Sigmoid colon (tissue), 4 donors: ENCODE measurements at regions not wholly inside any gene's neighbourhood (a gene's known extent, or its start where the extent isn't known, plus 50 kb on each side); places are given as distances from the start of the nearest gene placed in this dataset.

Experiments used
- EP300 ChIP-seq, 4 donors: sonication (generic); formaldehyde crosslinking; IDR thresholded peaks; one replicate each; pipeline ENCODE4 v1.6.1; 2017; ENCODE audit warnings: antibody characterized with exemption in 4 of 4
- POLR2A ChIP-seq, 2 donors: fragments of 450-650 bp; IDR thresholded peaks; one replicate each; pipeline ENCODE4 v1.6.1; 2016; ENCODE audit warnings: antibody characterized with exemption in 2 of 2, mild to moderate bottlenecking in 2 of 2, moderate library complexity in 2 of 2
- POLR2AphosphoS5 ChIP-seq, 4 donors: sonication (generic); formaldehyde crosslinking; IDR thresholded peaks; one replicate each; pipeline ENCODE4 v1.6.1; 2017; ENCODE audit warnings: antibody characterized with exemption in 4 of 4
- TF ChIP-seq, protein P1 (sequence below), 4 experiments: fragments of 450-650 bp in 3 of 4; fragments of 200-600 bp in 1 of 4; IDR thresholded peaks; one replicate each; pipeline ENCODE4 v1.5.1; 2016 to 2019; ENCODE audit warnings: antibody characterized with exemption in 4 of 4, mild to moderate bottlenecking in 3 of 4, moderate library complexity in 2 of 4

DNA sequence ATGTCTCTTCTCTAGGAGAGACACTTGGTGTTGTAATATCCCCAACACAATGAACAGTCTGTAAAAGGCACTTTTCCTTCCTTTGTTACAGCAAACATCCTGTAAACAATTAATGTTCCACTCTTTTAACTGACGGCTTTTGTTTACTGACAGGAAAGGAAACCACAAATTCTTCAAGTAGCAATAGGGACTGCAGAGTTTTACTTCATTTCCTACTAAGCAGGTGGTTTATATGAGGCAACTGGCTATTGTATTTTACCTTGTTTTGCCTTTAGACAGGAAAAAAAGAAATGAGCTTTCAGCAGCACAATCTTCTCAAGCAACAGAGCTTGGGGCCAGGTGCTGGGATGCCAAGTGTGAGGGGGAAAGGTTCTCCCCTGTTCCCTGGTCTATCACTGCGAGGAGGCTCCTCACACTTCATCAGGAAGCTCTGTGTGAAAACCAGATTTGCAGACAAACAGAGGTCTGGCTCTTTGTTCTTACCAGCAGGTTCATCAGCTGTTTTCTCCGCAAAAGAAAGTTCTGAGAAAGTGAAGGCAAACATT lies 51.2 kb downstream of the SIPA1L2 start:
- TF ChIP-seq POLR2AphosphoS5 (IDR thresholded peaks at IDR 0.05), result no peak
- TF ChIP-seq, protein P1, sequence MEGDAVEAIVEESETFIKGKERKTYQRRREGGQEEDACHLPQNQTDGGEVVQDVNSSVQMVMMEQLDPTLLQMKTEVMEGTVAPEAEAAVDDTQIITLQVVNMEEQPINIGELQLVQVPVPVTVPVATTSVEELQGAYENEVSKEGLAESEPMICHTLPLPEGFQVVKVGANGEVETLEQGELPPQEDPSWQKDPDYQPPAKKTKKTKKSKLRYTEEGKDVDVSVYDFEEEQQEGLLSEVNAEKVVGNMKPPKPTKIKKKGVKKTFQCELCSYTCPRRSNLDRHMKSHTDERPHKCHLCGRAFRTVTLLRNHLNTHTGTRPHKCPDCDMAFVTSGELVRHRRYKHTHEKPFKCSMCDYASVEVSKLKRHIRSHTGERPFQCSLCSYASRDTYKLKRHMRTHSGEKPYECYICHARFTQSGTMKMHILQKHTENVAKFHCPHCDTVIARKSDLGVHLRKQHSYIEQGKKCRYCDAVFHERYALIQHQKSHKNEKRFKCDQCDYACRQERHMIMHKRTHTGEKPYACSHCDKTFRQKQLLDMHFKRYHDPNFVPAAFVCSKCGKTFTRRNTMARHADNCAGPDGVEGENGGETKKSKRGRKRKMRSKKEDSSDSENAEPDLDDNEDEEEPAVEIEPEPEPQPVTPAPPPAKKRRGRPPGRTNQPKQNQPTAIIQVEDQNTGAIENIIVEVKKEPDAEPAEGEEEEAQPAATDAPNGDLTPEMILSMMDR (IDR thresholded peaks at IDR 0.05), result no peak
- TF ChIP-seq POLR2A (IDR thresholded peaks at IDR 0.05), result no peak
- TF ChIP-seq EP300 (IDR thresholded peaks at IDR 0.05), result no peak
